ENCODE measurements at regions not wholly inside any gene's neighbourhood (a gene's known extent, or its start where the extent isn't known, plus 50 kb on each side); places are given as distances from the start of the nearest gene placed in this dataset.
"Not testable (repeated sequence)": the region's sequence is repeated elsewhere in the genome, so short reads cannot be mapped to it uniquely, and the experiment has no call there.

DNA sequence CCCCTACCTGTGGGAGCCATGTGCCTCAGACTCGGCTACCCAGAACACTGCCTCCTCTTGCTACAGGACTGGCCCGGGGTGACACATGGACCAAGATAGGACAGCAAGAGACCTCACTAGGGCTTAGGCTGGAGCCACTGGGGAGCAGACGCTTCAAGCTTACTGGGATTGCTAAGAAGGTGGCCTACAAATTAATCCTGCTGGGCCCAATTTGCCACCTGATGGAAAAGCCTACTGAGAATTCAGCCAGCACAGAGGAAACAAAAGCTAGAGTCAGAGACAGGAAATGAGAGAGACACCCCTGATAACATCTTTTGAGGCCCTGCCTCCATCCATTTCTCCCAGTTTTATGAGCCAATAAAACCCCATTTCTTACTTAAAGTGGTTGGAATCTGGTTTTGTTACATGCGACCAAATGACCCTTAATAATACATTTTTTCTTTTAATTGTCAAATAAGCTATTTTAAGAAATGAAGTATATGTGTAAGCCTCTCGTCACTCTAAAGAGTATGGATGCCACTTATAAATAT lies 282.1 kb downstream of the CXCL12 start:
- Histone ChIP-seq H3K27me3 (no peaks in the 10 kb centered on the region), H3K4me3 (no peak overlapping the region), H3K36me3 (no peaks in the 10 kb centered on the region), H3K27ac (no peak overlapping the region), H3K9me3 (peaks cover 0 to 8% (median 0%) of the 10 kb centered on the region in 11 donors), H3K4me1 (no peaks in the 10 kb centered on the region)
- 81 to 83% methylated on average over 5 of the region's 5 CpGs for WGBS, 2 donors
- intact Hi-C loops (cut with DNase I): no loop called here
- ATAC-seq (no peak), DNase-seq (no peak)
- no peak for TF ChIP-seq CTCF (IDR thresholded peaks at IDR 0.05)

GRCh38 chr10:44101082-44101481 lies 283.8 kb downstream of the CXCL12 start:
- no peaks in the 10 kb centered on the region for H3K36me3 ChIP-seq
- H3K4me1 ChIP-seq: no peaks in the 10 kb centered on the region
- H3K27me3 ChIP-seq: no peaks in the 10 kb centered on the region
- DNase-seq: no peak
- H3K27ac ChIP-seq: no peak overlapping the region
- 30 to 55% methylated on average over 1 of the region's 1 CpG for WGBS, 2 donors
- H3K9me3 ChIP-seq: peaks cover 0 to 14% (median 0%) of the 10 kb centered on the region in 11 donors
- TF ChIP-seq CTCF (IDR thresholded peaks at IDR 0.05): no peak
- no peak for ATAC-seq
- H3K4me3 ChIP-seq: no peak overlapping the region
- intact Hi-C loops (cut with DNase I): no loop called here

DNA sequence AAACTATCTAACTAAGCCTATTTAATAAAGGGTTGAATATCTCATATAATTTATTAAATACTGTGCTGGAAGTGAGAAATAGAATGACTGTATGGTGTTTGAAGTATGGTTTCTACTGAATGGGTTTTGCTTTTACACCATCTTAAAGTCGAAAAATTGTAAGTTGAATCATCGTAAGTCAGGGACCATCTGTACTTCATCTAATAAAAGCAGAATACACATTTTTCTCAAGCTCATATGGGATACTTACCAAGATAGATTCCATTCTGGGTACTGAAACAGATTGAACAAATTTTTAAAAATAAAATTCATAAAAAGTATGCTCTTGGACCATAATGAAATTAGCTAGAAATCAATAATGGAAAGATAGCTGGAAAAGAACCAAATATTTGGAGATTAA lies 285.4 kb downstream of the CXCL12 start:
- no peak for DNase-seq
- Histone ChIP-seq H3K4me1 (no peaks in the 10 kb centered on the region), H3K27me3 (no peaks in the 10 kb centered on the region), H3K4me3 (no peak overlapping the region), H3K9me3 (peaks cover 0 to 25% (median 5%) of the 10 kb centered on the region in 11 donors), H3K36me3 (no peaks in the 10 kb centered on the region), H3K27ac (no peak overlapping the region)
- WGBS, 2 donors: 98% methylated on average over 2 of the region's 2 CpGs
- no peak for TF ChIP-seq CTCF (IDR thresholded peaks at IDR 0.05)
- no peak for ATAC-seq
- intact Hi-C loops (cut with DNase I): no loop called here

- intact Hi-C loops (cut with DNase I): not testable (repeated sequence)
Measured at GRCh38 chr10:44096217-44096616, 288.7 kb downstream of the CXCL12 start.

GRCh38 chr10:44089671-44090070 lies 295.2 kb downstream of the CXCL12 start:
- H3K27me3 ChIP-seq: no peaks in the 10 kb centered on the region
- no peak for DNase-seq
- H3K9me3 ChIP-seq: peaks cover 0 to 10% (median 0%) of the 10 kb centered on the region in 11 donors
- 94 to 95% methylated on average over 1 of the region's 1 CpG for WGBS, 2 donors
- no peak overlapping the region for H3K27ac ChIP-seq
- TF ChIP-seq CTCF (IDR thresholded peaks at IDR 0.05): no peak
- no peaks in the 10 kb centered on the region for H3K4me1 ChIP-seq
- intact Hi-C loops (cut with DNase I): no loop called here
- H3K36me3 ChIP-seq: no peaks in the 10 kb centered on the region
- H3K4me3 ChIP-seq: no peak overlapping the region
- ATAC-seq: no peak

More at GRCh38 chr10:44096217-44096616, 288.7 kb downstream of the CXCL12 start:
- not testable (repeated sequence) for H3K27ac ChIP-seq, H3K4me3 ChIP-seq, ATAC-seq, DNase-seq, H3K36me3 ChIP-seq, H3K4me1 ChIP-seq, H3K27me3 ChIP-seq
- WGBS, 2 donors: 70 to 87% methylated on average over 4 of the region's 4 CpGs
- peaks cover 0 to 18% (median 5%) of the 10 kb centered on the region in 11 donors for H3K9me3 ChIP-seq

Measured in heart right ventricle (tissue), 16 donors.